ENCODE measurements at regions not wholly inside any gene's neighbourhood (a gene's known extent, or its start where the extent isn't known, plus 50 kb on each side); places are given as distances from the start of the nearest gene placed in this dataset.

DNA sequence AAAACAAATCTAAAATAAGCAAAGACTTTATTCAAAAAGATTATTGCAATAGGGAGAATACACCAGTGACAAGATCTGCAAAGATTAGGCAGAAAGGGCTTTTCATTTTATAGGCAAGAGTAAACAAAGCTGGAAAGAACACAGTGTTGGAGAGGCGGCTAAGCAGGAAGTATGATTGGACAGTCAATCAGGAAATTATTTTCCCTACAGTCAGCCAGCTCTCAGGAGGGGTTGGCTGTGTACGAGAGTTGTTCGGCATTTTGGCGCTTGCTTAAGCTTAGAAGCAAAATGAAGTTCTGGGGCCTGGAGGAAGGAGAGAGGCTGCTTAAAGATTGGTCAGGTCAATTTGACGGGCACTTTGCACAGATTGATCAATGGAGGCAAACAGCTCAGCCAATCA lies 1030.5 kb downstream of the TLE4 start (continued):
- TF ChIP-seq, protein P1, sequence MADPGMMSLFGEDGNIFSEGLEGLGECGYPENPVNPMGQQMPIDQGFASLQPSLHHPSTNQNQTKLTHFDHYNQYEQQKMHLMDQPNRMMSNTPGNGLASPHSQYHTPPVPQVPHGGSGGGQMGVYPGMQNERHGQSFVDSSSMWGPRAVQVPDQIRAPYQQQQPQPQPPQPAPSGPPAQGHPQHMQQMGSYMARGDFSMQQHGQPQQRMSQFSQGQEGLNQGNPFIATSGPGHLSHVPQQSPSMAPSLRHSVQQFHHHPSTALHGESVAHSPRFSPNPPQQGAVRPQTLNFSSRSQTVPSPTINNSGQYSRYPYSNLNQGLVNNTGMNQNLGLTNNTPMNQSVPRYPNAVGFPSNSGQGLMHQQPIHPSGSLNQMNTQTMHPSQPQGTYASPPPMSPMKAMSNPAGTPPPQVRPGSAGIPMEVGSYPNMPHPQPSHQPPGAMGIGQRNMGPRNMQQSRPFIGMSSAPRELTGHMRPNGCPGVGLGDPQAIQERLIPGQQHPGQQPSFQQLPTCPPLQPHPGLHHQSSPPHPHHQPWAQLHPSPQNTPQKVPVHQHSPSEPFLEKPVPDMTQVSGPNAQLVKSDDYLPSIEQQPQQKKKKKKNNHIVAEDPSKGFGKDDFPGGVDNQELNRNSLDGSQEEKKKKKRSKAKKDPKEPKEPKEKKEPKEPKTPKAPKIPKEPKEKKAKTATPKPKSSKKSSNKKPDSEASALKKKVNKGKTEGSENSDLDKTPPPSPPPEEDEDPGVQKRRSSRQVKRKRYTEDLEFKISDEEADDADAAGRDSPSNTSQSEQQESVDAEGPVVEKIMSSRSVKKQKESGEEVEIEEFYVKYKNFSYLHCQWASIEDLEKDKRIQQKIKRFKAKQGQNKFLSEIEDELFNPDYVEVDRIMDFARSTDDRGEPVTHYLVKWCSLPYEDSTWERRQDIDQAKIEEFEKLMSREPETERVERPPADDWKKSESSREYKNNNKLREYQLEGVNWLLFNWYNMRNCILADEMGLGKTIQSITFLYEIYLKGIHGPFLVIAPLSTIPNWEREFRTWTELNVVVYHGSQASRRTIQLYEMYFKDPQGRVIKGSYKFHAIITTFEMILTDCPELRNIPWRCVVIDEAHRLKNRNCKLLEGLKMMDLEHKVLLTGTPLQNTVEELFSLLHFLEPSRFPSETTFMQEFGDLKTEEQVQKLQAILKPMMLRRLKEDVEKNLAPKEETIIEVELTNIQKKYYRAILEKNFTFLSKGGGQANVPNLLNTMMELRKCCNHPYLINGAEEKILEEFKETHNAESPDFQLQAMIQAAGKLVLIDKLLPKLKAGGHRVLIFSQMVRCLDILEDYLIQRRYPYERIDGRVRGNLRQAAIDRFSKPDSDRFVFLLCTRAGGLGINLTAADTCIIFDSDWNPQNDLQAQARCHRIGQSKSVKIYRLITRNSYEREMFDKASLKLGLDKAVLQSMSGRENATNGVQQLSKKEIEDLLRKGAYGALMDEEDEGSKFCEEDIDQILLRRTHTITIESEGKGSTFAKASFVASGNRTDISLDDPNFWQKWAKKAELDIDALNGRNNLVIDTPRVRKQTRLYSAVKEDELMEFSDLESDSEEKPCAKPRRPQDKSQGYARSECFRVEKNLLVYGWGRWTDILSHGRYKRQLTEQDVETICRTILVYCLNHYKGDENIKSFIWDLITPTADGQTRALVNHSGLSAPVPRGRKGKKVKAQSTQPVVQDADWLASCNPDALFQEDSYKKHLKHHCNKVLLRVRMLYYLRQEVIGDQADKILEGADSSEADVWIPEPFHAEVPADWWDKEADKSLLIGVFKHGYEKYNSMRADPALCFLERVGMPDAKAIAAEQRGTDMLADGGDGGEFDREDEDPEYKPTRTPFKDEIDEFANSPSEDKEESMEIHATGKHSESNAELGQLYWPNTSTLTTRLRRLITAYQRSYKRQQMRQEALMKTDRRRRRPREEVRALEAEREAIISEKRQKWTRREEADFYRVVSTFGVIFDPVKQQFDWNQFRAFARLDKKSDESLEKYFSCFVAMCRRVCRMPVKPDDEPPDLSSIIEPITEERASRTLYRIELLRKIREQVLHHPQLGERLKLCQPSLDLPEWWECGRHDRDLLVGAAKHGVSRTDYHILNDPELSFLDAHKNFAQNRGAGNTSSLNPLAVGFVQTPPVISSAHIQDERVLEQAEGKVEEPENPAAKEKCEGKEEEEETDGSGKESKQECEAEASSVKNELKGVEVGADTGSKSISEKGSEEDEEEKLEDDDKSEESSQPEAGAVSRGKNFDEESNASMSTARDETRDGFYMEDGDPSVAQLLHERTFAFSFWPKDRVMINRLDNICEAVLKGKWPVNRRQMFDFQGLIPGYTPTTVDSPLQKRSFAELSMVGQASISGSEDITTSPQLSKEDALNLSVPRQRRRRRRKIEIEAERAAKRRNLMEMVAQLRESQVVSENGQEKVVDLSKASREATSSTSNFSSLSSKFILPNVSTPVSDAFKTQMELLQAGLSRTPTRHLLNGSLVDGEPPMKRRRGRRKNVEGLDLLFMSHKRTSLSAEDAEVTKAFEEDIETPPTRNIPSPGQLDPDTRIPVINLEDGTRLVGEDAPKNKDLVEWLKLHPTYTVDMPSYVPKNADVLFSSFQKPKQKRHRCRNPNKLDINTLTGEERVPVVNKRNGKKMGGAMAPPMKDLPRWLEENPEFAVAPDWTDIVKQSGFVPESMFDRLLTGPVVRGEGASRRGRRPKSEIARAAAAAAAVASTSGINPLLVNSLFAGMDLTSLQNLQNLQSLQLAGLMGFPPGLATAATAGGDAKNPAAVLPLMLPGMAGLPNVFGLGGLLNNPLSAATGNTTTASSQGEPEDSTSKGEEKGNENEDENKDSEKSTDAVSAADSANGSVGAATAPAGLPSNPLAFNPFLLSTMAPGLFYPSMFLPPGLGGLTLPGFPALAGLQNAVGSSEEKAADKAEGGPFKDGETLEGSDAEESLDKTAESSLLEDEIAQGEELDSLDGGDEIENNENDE (IDR thresholded peaks at IDR 0.05; ENCODE audit: insufficient replicate concordance, low read length), result no peak
- TF ChIP-seq POLR2AphosphoS5 (IDR thresholded peaks at IDR 0.05; ENCODE audit: low read depth, low read length), result no peak
